ENCODE measurements at regions not wholly inside any gene's neighbourhood (a gene's known extent, or its start where the extent isn't known, plus 50 kb on each side); places are given as distances from the start of the nearest gene placed in this dataset.

DNA sequence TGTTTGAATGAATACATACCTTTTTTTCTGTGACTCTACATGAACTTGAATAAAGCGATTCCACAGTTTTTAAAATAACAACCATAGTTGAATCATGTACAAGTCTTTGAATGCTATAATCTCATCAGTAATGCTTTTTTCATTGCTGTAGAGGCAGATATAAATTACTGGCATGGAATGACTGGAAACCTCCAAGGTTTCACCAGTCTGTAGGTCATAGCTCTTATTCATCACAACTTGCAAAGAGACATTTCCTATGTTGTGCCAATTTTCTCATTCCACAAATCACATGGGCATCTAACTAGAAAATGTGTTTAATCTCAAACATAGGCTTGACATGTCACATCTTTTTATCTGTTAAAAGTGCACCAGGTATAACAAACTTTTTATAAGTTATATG, 407.1 kb upstream of the KCNMB2 start:
- Histone ChIP-seq H3K36me3 (ENCODE audit: control insufficient read depth, insufficient read depth, low read length) (no peaks in the 10 kb centered on the region), H3K9ac (no peak overlapping the region), H3K9me3 (ENCODE audit: control insufficient read depth, low read length) (no peaks in the 10 kb centered on the region), H3K4me3 (ENCODE audit: low read depth, low read length) (no peak overlapping the region), H3K27me3 (ENCODE audit: control insufficient read depth, insufficient read depth, low read length) (no peaks in the 10 kb centered on the region), H3K4me1 (peaks cover 6% of the 10 kb centered on the region), H3K79me2 (no peaks in the 10 kb centered on the region), H2AFZ (peak overlapping the region; percentile 6), H3K4me2 (ENCODE audit: low read length) (no peak overlapping the region), H3K27ac (no peak overlapping the region)
- TF ChIP-seq, protein P1, sequence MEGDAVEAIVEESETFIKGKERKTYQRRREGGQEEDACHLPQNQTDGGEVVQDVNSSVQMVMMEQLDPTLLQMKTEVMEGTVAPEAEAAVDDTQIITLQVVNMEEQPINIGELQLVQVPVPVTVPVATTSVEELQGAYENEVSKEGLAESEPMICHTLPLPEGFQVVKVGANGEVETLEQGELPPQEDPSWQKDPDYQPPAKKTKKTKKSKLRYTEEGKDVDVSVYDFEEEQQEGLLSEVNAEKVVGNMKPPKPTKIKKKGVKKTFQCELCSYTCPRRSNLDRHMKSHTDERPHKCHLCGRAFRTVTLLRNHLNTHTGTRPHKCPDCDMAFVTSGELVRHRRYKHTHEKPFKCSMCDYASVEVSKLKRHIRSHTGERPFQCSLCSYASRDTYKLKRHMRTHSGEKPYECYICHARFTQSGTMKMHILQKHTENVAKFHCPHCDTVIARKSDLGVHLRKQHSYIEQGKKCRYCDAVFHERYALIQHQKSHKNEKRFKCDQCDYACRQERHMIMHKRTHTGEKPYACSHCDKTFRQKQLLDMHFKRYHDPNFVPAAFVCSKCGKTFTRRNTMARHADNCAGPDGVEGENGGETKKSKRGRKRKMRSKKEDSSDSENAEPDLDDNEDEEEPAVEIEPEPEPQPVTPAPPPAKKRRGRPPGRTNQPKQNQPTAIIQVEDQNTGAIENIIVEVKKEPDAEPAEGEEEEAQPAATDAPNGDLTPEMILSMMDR (IDR thresholded peaks at IDR 0.05) = no peak

DNA sequence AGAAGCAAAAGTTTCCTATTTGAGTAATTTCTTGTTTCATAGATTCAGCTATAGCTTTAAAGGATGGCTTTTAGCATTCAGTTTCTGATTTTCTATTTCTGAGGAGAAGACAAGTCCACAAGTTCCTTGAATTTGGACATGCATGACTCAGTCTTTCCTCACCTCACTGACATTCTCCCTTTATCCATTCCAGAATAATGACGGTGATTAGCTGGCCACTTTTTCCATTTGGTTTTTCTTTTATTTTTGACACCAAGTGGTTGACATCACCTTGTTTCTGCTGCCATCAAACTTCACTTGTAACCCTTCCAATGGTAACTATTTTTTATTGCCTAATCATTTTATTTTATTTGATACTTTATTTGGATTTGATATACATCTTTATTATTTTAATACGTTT, 404.4 kb upstream of the KCNMB2 start:
- no peak overlapping the region for H3K4me3 ChIP-seq (ENCODE audit: low read depth, low read length)
- H3K9ac ChIP-seq = no peak overlapping the region
- TF ChIP-seq, protein P1 (IDR thresholded peaks at IDR 0.05) = no peak
- no peak overlapping the region for H3K27ac ChIP-seq
- peaks cover 4% of the 10 kb centered on the region for H3K4me1 ChIP-seq
- no peaks in the 10 kb centered on the region for H3K27me3 ChIP-seq (ENCODE audit: control insufficient read depth, insufficient read depth, low read length)
- no peaks in the 10 kb centered on the region for H3K9me3 ChIP-seq (ENCODE audit: control insufficient read depth, low read length)
- H3K79me2 ChIP-seq = no peaks in the 10 kb centered on the region
- H2AFZ ChIP-seq = no peak overlapping the region
- no peaks in the 10 kb centered on the region for H3K36me3 ChIP-seq (ENCODE audit: control insufficient read depth, insufficient read depth, low read length)
- no peak overlapping the region for H3K4me2 ChIP-seq (ENCODE audit: low read length)

- no peaks in the 10 kb centered on the region for H3K79me2 ChIP-seq
- no peaks in the 10 kb centered on the region for H3K27me3 ChIP-seq (ENCODE audit: control insufficient read depth, insufficient read depth, low read length)
- H3K4me1 ChIP-seq = peaks cover 4% of the 10 kb centered on the region
- TF ChIP-seq, protein P1 (IDR thresholded peaks at IDR 0.05) = no peak
- peak overlapping the region; percentile 61 for H2AFZ ChIP-seq
- H3K4me3 ChIP-seq (ENCODE audit: low read depth, low read length) = no peak overlapping the region
- no peak overlapping the region for H3K9ac ChIP-seq
- H3K4me2 ChIP-seq (ENCODE audit: low read length) = no peak overlapping the region
- H3K36me3 ChIP-seq (ENCODE audit: control insufficient read depth, insufficient read depth, low read length) = no peaks in the 10 kb centered on the region
- H3K27ac ChIP-seq = no peak overlapping the region
- no peaks in the 10 kb centered on the region for H3K9me3 ChIP-seq (ENCODE audit: control insufficient read depth, low read length)
Observed at GRCh38 chr3:178137206-178137605, 399.0 kb upstream of the KCNMB2 start.

- H3K79me2 ChIP-seq = no peaks in the 10 kb centered on the region
- no peak overlapping the region for H3K4me2 ChIP-seq (ENCODE audit: low read length)
- no peak overlapping the region for H3K4me3 ChIP-seq (ENCODE audit: low read depth, low read length)
- H3K9me3 ChIP-seq (ENCODE audit: control insufficient read depth, low read length) = no peaks in the 10 kb centered on the region
- H3K27ac ChIP-seq = no peak overlapping the region
- no peaks in the 10 kb centered on the region for H3K27me3 ChIP-seq (ENCODE audit: control insufficient read depth, insufficient read depth, low read length)
- no peak overlapping the region for H3K9ac ChIP-seq
- no peaks in the 10 kb centered on the region for H3K36me3 ChIP-seq (ENCODE audit: control insufficient read depth, insufficient read depth, low read length)
- no peak overlapping the region for H2AFZ ChIP-seq
- peaks cover 4% of the 10 kb centered on the region for H3K4me1 ChIP-seq
- TF ChIP-seq, protein P1 (IDR thresholded peaks at IDR 0.05) = no peak
Observed at GRCh38 chr3:178137831-178138230, 398.4 kb upstream of the KCNMB2 start.

DNA sequence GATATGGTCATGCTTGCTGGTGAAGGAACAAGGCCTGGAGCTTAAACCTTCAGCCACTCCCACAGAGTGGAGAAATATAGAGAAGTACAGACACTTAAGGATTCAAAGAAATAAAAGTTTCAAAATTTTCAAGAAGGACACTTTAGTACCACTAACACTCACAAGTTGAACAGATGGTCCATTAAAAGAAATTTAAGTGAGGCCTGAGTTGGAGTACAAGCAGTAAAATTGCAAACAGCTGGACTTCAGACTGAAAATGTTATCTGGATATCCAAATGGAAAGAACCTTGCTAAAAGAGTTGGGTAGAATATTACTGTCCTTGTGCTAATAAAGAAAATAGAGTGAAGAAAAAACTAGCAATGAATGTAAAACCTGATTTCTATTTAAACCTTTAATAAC, 397.1 kb upstream of the KCNMB2 start:
- Histone ChIP-seq H3K9ac (no peak overlapping the region), H3K9me3 (ENCODE audit: control insufficient read depth, low read length) (no peaks in the 10 kb centered on the region), H2AFZ (peak overlapping the region; percentile 47)

More for the DNA sequence above, 397.1 kb upstream of the KCNMB2 start:
- H3K79me2 ChIP-seq = no peaks in the 10 kb centered on the region
- no peak overlapping the region for H3K4me3 ChIP-seq (ENCODE audit: low read depth, low read length)
- H3K27ac ChIP-seq = no peak overlapping the region
- TF ChIP-seq, protein P1 (IDR thresholded peaks at IDR 0.05) = no peak
- no peak overlapping the region for H3K4me2 ChIP-seq (ENCODE audit: low read length)
- H3K27me3 ChIP-seq (ENCODE audit: control insufficient read depth, insufficient read depth, low read length) = no peaks in the 10 kb centered on the region
- no peaks in the 10 kb centered on the region for H3K36me3 ChIP-seq (ENCODE audit: control insufficient read depth, insufficient read depth, low read length)
- H3K4me1 ChIP-seq = peaks cover 4% of the 10 kb centered on the region
